Stimulated activated naive CD8-positive, alpha-beta T cell treated with anti-CD3 and anti-CD28 coated beads, Interleukin-15, amount 100 ng/mL, for 72 hours (primary cell): ENCODE measurements at regions not wholly inside any gene's neighbourhood (a gene's known extent, or its start where the extent isn't known, plus 50 kb on each side); places are given as distances from the start of the nearest gene placed in this dataset.

ENCODE experiments used
- ATAC-seq: fragments of 150-1000 bp; cut with Tn5 transposase; 2 replicates; pipeline ENCODE4 v1.10.0; 2021; ENCODE audit warnings: mild to moderate bottlenecking, moderate library complexity
- DNase-seq, 2 donors: peaks; one replicate each; pipeline ENCODE4 v3.0.0; 2021 to 2022
- H3K27ac Mint-ChIP-seq, 2 donors: one replicate each; pipeline ENCODE4 v1.8.0; 2022; ENCODE audit warnings: mild to moderate bottlenecking in 2 of 2, mixed read lengths in 2 of 2, moderate library complexity in 2 of 2
- H3K27me3 Mint-ChIP-seq: one replicate; pipeline ENCODE4 v1.8.0; 2022; ENCODE audit warnings: mixed read lengths
- H3K4me1 Mint-ChIP-seq: one replicate; pipeline ENCODE4 v1.8.0; 2022; ENCODE audit warnings: mild to moderate bottlenecking, mixed read lengths
- H3K4me3 Mint-ChIP-seq, 2 donors: one replicate each; pipeline ENCODE4 v1.8.0; 2022; ENCODE audit warnings: mild to moderate bottlenecking in 2 of 2, mixed read lengths in 2 of 2, moderate library complexity in 1 of 2
- H3K9me3 Mint-ChIP-seq, 2 donors: one replicate each; pipeline ENCODE4 v1.8.0; 2022; ENCODE audit warnings: mixed read lengths in 2 of 2

GRCh38 chr10:69731184-69731583 lies 70.5 kb upstream of the COL13A1 start:
- Mint-ChIP-seq H3K27ac (no peak overlapping the region), H3K4me3 (no peak overlapping the region), H3K4me1 (peaks cover 40% of the 10 kb centered on the region), H3K27me3 (peaks cover 50% of the 10 kb centered on the region), H3K9me3 (no peaks in the 10 kb centered on the region)
- no peak for DNase-seq
- ATAC-seq = no peak

DNA sequence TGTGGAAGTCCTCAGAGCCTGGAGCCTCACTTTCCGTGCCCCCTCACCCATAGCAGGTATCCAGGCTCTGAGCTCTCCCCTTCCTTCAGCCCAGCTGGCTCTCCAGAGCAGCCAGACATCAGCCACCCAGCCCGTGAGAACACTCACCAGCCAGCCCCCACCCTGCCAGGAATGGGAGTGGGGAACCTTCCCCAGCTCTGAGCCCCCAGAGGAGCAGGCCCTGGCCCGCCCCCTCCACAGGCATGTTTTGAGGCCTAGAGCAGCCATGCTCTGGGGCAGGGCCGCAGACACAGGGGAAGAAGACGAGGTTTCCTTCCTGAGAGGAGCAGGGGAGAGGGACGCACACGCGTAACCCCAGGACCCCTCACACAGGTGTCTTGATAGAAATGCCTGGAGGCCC lies 70.0 kb upstream of the COL13A1 start:
- Mint-ChIP-seq H3K27me3 (peaks cover 47% of the 10 kb centered on the region), H3K27ac (peak overlapping the region in 1 of 2 donors; percentile 60), H3K4me3 (no peak overlapping the region), H3K9me3 (no peaks in the 10 kb centered on the region), H3K4me1 (peaks cover 40% of the 10 kb centered on the region)
- no peak for ATAC-seq
- no peak for DNase-seq

GRCh38 chr10:69732147-69732825 lies 69.4 kb upstream of the COL13A1 start:
- ATAC-seq (no peak), DNase-seq (no peak)
- H3K9me3 Mint-ChIP-seq = no peaks in the 10 kb centered on the region
- H3K4me1 Mint-ChIP-seq = peaks cover 40% of the 10 kb centered on the region
- H3K27me3 Mint-ChIP-seq = peaks cover 50% of the 10 kb centered on the region
- no peak overlapping the region for H3K4me3 Mint-ChIP-seq
- H3K27ac Mint-ChIP-seq = peak overlapping the region in 1 of 2 donors; percentile 60

- Mint-ChIP-seq H3K9me3 (no peaks in the 10 kb centered on the region), H3K4me1 (peaks cover 40% of the 10 kb centered on the region), H3K4me3 (no peak overlapping the region), H3K27ac (peak overlapping the region in 1 of 2 donors; percentile 85), H3K27me3 (peaks cover 50% of the 10 kb centered on the region)
- DNase-seq (no peak), ATAC-seq (no peak)
Observed at GRCh38 chr10:69732826-69733150, 68.9 kb upstream of the COL13A1 start.

DNA sequence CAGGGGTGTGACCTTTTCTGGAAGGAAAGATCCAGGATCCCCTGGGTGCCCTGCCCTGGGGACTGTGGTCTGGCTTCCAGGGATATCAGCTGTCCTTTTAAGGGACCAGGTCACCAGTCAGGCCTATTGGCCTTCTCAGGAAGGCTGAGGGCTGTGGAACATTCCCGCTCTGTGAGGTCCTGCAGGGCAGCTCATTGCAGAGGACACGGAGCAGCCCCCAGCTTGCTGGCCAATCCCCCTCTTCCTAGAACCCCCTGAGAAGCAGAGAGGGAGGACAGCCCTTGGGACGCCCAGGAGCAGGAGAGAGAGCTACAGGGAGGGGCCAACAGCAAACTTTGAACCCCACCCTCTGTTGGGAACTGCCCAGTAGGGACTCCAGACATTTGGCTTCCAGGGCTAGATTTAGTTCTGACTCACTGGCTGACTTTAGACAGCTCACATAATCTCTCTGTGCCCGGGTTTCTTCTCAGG lies 67.9 kb upstream of the COL13A1 start:
- no peak overlapping the region for H3K4me3 Mint-ChIP-seq
- ATAC-seq (no peak), DNase-seq (no peak)
- peak overlapping the region in 1 of 2 donors; percentile 69 for H3K27ac Mint-ChIP-seq
- H3K4me1 Mint-ChIP-seq = peaks cover 33% of the 10 kb centered on the region
- peaks cover 44% of the 10 kb centered on the region for H3K27me3 Mint-ChIP-seq
- no peaks in the 10 kb centered on the region for H3K9me3 Mint-ChIP-seq

DNA sequence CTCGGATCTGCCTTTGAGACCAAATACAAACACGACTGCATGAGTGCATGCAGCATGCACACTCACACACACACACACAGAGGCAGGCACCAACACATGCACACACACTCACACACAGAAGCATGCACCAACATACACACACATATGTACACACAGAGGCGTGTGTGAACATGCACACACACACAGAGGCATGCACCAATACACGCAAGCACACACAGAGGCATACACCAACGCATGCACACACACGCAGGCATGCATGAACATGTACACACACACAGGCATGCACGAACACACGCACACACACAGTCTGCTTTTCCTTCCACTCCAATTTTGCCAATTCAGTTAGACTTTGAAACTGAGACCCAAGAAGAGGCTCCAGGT lies 67.3 kb upstream of the COL13A1 start:
- Mint-ChIP-seq H3K4me3 (peak overlapping the region in 1 of 2 donors; percentile 66), H3K27me3 (peaks cover 42% of the 10 kb centered on the region), H3K27ac (peak overlapping the region in 1 of 2 donors; percentile 86), H3K9me3 (no peaks in the 10 kb centered on the region), H3K4me1 (peaks cover 32% of the 10 kb centered on the region)
- peak; percentile 34 for ATAC-seq
- no peak for DNase-seq

- ATAC-seq (peak; percentile 89), DNase-seq (peak; percentile 45 to 62)
- peak overlapping the region; percentile 38 to 66 for H3K4me3 Mint-ChIP-seq
- no peaks in the 10 kb centered on the region for H3K9me3 Mint-ChIP-seq
- peak overlapping the region; percentile 86 to 93 for H3K27ac Mint-ChIP-seq
- peaks cover 42% of the 10 kb centered on the region for H3K27me3 Mint-ChIP-seq
- H3K4me1 Mint-ChIP-seq = peaks cover 32% of the 10 kb centered on the region
Observed at GRCh38 chr10:69734797-69735468, 66.8 kb upstream of the COL13A1 start.

DNA sequence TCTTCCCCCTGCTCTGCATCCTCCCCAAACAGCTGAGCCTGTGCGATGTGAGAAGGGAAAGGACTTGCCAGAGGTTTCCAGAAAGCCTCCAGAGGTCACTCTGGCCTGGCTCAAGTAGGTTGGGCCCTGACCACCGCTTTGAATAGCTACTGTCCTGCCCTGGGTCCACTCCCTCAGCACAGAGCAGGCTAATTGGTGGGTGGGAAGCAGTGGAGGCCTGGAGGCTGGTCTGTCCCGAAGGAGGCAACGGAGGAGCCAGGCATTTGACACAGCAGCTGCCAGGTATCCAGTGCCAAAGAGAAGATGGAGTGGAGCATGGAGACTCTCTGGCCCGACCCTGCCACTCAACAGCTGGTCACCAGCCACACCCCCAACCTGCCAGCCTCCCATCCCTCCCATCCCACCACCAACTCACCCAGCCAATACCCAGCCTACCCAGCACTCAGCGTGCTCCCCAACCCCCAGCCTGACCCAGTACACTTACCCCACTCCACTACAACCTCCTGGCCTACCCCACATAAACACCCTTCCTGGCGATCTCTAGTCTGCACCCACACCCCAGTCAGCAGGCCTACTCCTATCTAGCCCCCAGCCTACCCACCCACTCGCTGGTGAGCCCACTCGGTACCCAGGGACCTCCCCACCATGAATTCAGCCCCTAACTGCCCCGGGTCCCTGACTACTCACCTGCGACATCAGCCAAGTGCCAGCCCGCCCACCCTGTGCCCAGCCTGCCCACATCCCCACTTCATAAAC lies 64.6 kb upstream of the COL13A1 start:
- Mint-ChIP-seq H3K4me3 (no peak overlapping the region), H3K9me3 (no peaks in the 10 kb centered on the region), H3K4me1 (peaks cover 28% of the 10 kb centered on the region), H3K27me3 (peaks cover 46% of the 10 kb centered on the region), H3K27ac (peak overlapping the region; percentile 28 to 71)
- DNase-seq (no peak), ATAC-seq (no peak)

DNA sequence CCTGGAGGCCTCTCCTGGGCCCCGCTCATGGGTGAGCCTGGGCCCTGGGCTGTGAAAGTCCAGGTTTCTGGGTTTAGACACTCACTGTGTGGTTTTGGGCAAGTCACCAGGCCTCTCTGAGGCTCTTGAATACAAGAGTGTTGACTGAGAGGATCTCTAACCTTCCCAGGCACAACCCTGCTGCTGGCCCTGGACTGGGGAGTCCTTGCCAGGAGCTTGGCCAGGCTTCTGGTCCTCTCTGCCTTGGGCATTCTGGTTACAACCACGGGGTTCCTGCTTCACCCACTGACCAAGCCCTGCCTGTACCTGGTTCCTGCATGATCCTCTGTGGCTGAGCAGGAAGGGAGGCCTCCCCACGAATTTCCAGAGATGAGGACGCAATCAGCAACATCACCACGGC lies 63.6 kb upstream of the COL13A1 start:
- peaks cover 36% of the 10 kb centered on the region for H3K27me3 Mint-ChIP-seq
- no peak overlapping the region for H3K4me3 Mint-ChIP-seq
- no peak overlapping the region for H3K27ac Mint-ChIP-seq
- peaks cover 26% of the 10 kb centered on the region for H3K4me1 Mint-ChIP-seq
- no peaks in the 10 kb centered on the region for H3K9me3 Mint-ChIP-seq
- DNase-seq (no peak), ATAC-seq (no peak)

- Mint-ChIP-seq H3K27ac (no peak overlapping the region), H3K9me3 (no peaks in the 10 kb centered on the region), H3K27me3 (peaks cover 27% of the 10 kb centered on the region), H3K4me1 (peaks cover 22% of the 10 kb centered on the region), H3K4me3 (no peak overlapping the region)
- ATAC-seq (no peak), DNase-seq (no peak)
Observed at GRCh38 chr10:69738858-69739435, 62.8 kb upstream of the COL13A1 start.

DNA sequence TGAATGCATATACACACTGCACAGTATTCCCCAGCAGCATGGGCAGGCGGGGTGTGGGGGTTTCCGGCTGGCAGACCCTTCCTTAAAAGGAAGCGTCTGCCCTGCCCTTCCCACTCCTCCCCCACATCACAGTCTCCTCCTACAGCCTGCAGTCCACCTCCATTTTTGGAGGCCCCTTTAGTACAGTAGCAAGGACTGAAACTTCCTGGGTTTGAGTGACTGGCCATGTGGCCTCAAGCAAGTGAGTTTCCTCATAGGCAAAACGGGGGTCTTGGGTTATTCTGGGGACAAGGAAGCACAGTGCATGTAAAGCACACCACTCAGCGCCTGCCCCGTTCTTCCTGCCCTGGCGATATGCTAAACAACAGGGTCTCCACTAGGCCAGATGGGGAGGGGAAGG lies 62.1 kb upstream of the COL13A1 start:
- Mint-ChIP-seq H3K27me3 (peaks cover 25% of the 10 kb centered on the region), H3K4me3 (no peak overlapping the region), H3K4me1 (peaks cover 15% of the 10 kb centered on the region), H3K27ac (no peak overlapping the region), H3K9me3 (no peaks in the 10 kb centered on the region)
- ATAC-seq = no peak
- no peak for DNase-seq

DNA sequence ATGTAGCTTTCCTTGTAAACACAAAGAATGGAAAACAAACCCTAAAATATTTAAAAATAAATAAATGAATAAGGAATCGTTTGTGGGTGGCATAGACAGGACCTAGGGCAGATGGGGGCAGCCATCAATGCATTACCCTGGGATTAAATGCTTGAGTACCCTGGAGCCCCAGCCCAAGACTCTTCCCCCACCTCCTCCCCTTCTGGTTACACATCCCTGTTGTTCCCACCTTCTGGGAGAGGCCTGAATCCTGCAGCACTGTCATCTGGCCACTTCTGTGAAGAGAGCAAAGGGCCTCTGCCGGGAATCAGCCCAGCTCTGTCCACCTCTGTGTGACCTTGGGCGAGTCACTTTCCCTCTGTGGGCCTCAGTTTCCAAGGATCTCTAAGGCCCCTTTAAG lies 61.6 kb upstream of the COL13A1 start:
- Mint-ChIP-seq H3K4me3 (no peak overlapping the region), H3K9me3 (no peaks in the 10 kb centered on the region), H3K27me3 (peaks cover 25% of the 10 kb centered on the region), H3K27ac (no peak overlapping the region), H3K4me1 (peaks cover 10% of the 10 kb centered on the region)
- DNase-seq (no peak), ATAC-seq (no peak)

GRCh38 chr10:69741252-69741651 lies 60.5 kb upstream of the COL13A1 start:
- H3K27me3 Mint-ChIP-seq = peaks cover 25% of the 10 kb centered on the region
- ATAC-seq (no peak), DNase-seq (no peak)
- no peak overlapping the region for H3K27ac Mint-ChIP-seq
- no peak overlapping the region for H3K4me3 Mint-ChIP-seq
- no peaks in the 10 kb centered on the region for H3K9me3 Mint-ChIP-seq
- no peaks in the 10 kb centered on the region for H3K4me1 Mint-ChIP-seq

DNA sequence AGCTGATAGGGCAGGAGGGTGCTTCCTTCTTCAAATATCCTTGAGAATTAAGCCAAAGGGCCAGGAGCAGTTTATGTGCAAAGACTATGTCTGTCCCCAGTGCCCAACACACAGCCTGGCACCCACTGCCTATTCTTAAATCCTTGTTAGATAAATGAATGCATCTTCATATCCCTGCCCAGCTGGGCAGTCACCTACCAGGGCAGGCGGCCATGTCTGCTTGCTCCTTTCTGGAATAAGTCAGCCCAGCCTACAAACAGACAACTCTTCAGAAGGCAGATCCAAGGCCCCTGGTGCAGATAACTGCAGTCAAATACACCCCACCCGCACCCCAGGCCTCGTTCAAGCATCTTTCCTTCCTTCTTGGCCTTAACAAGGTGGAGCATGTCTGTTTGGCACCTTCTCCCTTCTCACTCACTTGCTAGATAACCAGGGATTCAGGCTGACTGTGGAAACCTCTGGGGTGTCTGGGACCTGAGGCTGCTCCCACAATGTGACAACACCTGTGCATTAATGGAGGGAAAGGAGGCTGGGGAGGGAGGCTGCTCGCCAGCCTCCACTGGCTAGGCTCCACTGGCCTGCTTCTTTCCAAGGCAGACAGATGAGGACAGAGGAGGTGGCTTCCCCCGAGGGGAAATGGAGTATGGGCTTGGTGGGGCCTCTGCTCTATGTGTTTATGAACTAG lies 59.9 kb upstream of the COL13A1 start:
- Mint-ChIP-seq H3K27ac (no peak overlapping the region), H3K9me3 (no peaks in the 10 kb centered on the region), H3K4me3 (no peak overlapping the region), H3K4me1 (no peaks in the 10 kb centered on the region), H3K27me3 (peaks cover 21% of the 10 kb centered on the region)
- ATAC-seq = no peak
- DNase-seq = no peak

GRCh38 chr10:69742356-69742695 lies 59.4 kb upstream of the COL13A1 start:
- Mint-ChIP-seq H3K27ac (no peak overlapping the region), H3K4me3 (no peak overlapping the region), H3K27me3 (peaks cover 16% of the 10 kb centered on the region), H3K4me1 (no peaks in the 10 kb centered on the region), H3K9me3 (no peaks in the 10 kb centered on the region)
- DNase-seq (no peak), ATAC-seq (no peak)
